GM10266 (cell line): ENCODE measurements at regions not wholly inside any gene's neighbourhood (a gene's known extent, or its start where the extent isn't known, plus 50 kb on each side); places are given as distances from the start of the nearest gene placed in this dataset.
"Not testable (repeated sequence)": the region's sequence is repeated elsewhere in the genome, so short reads cannot be mapped to it uniquely, and the experiment has no call there.

Source experiments
- DNase-seq: peaks from one replicate; pipeline ENCODE4 v3.0.0; 2012; ENCODE audit errors: extremely low spot score
- CTCF ChIP-seq: IDR thresholded peaks from 2 replicates; pipeline ENCODE4 v1.5.1; 2012; ENCODE audit warnings: mild to moderate bottlenecking, low read depth; ENCODE audit not compliant: control insufficient read depth, insufficient read depth; ENCODE audit errors: missing control alignments

- no peak for DNase-seq
- TF ChIP-seq CTCF: no peak
Observed at GRCh38 chr2:109724533-109725460, 69.3 kb upstream of the RGPD5 start.

- no peak for TF ChIP-seq CTCF
- DNase-seq: no peak
Observed at GRCh38 chr2:109726379-109727270, 67.5 kb upstream of the RGPD5 start.

- no peak for TF ChIP-seq CTCF
- DNase-seq: no peak
Observed at GRCh38 chr2:109727929-109728447, 66.1 kb upstream of the RGPD5 start.

- DNase-seq: not testable (repeated sequence)
Observed at GRCh38 chr2:109733746-109734145, 60.4 kb upstream of the RGPD5 start.

- no peak for DNase-seq
- TF ChIP-seq CTCF: peak; percentile 40
Observed at GRCh38 chr2:109736177-109736827, 57.8 kb upstream of the RGPD5 start.
